Esophagus muscularis mucosa (tissue), 3 donors: ENCODE measurements at regions not wholly inside any gene's neighbourhood (a gene's known extent, or its start where the extent isn't known, plus 50 kb on each side); places are given as distances from the start of the nearest gene placed in this dataset.

Experiments used
- POLR2AphosphoS5 ChIP-seq, 2 donors: sonication (generic); formaldehyde crosslinking; IDR thresholded peaks; one replicate each; pipeline ENCODE4 v1.6.1; 2017; ENCODE audit warnings: antibody characterized with exemption in 2 of 2
- TF ChIP-seq, protein P1 (sequence below), 3 experiments: fragments of 200-600 bp in 2 of 3; fragments of 450-650 bp in 1 of 3; sonication (generic) in 2 of 3; IDR thresholded peaks; one replicate each; pipeline ENCODE4 v1.5.1; 2017 to 2019; ENCODE audit warnings: antibody characterized with exemption in 3 of 3, mild to moderate bottlenecking in 2 of 3, moderate library complexity in 1 of 3

DNA sequence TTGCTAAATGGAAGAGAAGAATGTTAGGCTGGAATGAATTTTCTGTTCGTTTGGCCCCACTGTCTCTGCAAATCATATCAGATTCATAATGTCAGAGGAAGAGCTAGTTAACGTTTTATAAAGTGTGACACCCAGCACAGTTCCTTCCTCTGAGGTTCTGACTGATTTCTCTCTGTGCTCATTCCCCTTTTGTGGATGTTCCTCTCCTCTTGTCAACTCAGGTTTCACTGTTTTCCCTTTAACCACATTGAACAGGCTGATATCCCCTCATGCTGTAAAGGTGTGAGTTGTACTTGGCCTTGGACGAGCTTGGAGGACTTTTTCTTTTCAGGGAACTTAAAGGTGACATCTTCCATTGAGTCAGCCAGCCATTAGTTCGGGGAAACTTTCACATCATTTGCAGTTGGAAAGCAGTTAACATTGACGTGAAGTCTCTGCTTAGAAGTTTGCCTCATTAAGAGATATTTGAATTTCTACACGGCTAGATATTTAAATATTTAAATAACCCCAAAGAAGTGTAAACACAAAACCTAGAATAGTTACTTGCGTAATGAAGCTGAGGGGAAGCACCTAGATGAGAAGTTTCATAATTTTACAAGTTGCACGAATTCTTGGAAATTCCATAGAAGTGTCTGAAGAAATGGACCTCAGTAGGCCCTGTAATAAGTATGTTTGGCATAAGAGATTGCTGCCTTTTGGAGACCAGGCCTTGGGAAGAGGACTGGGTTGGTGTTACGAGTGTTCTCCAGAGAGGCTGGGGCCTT, 101.5 kb upstream of the EGR2 start:
- TF ChIP-seq, protein P1, sequence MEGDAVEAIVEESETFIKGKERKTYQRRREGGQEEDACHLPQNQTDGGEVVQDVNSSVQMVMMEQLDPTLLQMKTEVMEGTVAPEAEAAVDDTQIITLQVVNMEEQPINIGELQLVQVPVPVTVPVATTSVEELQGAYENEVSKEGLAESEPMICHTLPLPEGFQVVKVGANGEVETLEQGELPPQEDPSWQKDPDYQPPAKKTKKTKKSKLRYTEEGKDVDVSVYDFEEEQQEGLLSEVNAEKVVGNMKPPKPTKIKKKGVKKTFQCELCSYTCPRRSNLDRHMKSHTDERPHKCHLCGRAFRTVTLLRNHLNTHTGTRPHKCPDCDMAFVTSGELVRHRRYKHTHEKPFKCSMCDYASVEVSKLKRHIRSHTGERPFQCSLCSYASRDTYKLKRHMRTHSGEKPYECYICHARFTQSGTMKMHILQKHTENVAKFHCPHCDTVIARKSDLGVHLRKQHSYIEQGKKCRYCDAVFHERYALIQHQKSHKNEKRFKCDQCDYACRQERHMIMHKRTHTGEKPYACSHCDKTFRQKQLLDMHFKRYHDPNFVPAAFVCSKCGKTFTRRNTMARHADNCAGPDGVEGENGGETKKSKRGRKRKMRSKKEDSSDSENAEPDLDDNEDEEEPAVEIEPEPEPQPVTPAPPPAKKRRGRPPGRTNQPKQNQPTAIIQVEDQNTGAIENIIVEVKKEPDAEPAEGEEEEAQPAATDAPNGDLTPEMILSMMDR (IDR thresholded peaks at IDR 0.05) = no peak
- TF ChIP-seq POLR2AphosphoS5 (IDR thresholded peaks at IDR 0.05) = no peak
